ENCODE measurements at regions not wholly inside any gene's neighbourhood (a gene's known extent, or its start where the extent isn't known, plus 50 kb on each side); places are given as distances from the start of the nearest gene placed in this dataset.

DNA sequence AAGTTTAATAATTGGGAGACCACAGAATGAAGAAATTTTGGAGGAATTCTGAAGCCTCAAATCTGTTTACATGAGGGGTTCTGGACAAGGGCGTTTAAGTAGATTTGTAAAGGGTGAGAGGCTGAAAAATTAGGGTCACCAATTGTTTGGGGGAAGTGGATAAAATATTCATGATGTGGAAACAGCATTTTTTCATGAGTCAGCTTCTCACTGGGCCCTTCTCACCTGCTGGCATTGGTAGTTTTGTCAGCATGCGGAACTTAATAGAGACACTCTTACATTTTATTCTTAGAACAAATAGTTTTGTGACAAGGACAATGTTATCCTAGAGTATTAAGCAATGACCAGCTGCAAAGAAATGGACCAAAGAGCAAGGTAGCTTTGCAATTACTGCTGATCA lies 634.4 kb downstream of the LRFN5 start:
- Histone ChIP-seq H3K4me2 (ENCODE audit: insufficient read depth, low read length) (no peak overlapping the region), H2AFZ (ENCODE audit: low read depth, low read length) (no peak overlapping the region), H3K79me2 (ENCODE audit: control insufficient read depth, insufficient read depth, low read length) (no peaks in the 10 kb centered on the region), H3K9me3 (replicated peaks; ENCODE audit: control insufficient read depth, insufficient read depth, low read length) (no peaks in the 10 kb centered on the region), H4K20me1 (replicated peaks; ENCODE audit: control insufficient read depth, extremely low read depth, insufficient read depth, low read length) (no peaks in the 10 kb centered on the region), H3K27me3 (ENCODE audit: control insufficient read depth in 2 of 2, insufficient read depth in 2 of 2, low read length in 2 of 2) (no peaks in the 10 kb centered on the region), H3K36me3 (ENCODE audit: control insufficient read depth in 2 of 2, extremely low read depth in 1 of 2, insufficient read depth in 2 of 2, low read length in 2 of 2) (no peaks in the 10 kb centered on the region), H3K27ac (ENCODE audit: insufficient read depth, low read depth, low read length) (no peak overlapping the region), H3K4me3 (replicated peaks in 1 of 3; ENCODE audit: insufficient read depth in 1 of 3, low read depth in 1 of 3, low read length in 3 of 3) (no peak overlapping the region), H3K9me1 (replicated peaks; ENCODE audit: control insufficient read depth, extremely low read depth, insufficient read depth, low read length) (no peaks in the 10 kb centered on the region), H3K9ac (replicated peaks; ENCODE audit: extremely low read depth, insufficient read depth, low read length) (no peak overlapping the region), H3K4me1 (ENCODE audit: control insufficient read depth, extremely low read depth, insufficient read depth, low read length) (no peaks in the 10 kb centered on the region)
- no peak for TF ChIP-seq EZH2 (IDR thresholded peaks at IDR 0.05; ENCODE audit: borderline replicate concordance, low read depth, low read length, severe bottlenecking)
- no peak for TF ChIP-seq FOS (IDR thresholded peaks at IDR 0.05; ENCODE audit: borderline replicate concordance, insufficient read depth, low read length)
- TF ChIP-seq POLR2A (IDR thresholded peaks at IDR 0.05; ENCODE audit: low read depth, low read length), result no peak
- TF ChIP-seq, protein P1, sequence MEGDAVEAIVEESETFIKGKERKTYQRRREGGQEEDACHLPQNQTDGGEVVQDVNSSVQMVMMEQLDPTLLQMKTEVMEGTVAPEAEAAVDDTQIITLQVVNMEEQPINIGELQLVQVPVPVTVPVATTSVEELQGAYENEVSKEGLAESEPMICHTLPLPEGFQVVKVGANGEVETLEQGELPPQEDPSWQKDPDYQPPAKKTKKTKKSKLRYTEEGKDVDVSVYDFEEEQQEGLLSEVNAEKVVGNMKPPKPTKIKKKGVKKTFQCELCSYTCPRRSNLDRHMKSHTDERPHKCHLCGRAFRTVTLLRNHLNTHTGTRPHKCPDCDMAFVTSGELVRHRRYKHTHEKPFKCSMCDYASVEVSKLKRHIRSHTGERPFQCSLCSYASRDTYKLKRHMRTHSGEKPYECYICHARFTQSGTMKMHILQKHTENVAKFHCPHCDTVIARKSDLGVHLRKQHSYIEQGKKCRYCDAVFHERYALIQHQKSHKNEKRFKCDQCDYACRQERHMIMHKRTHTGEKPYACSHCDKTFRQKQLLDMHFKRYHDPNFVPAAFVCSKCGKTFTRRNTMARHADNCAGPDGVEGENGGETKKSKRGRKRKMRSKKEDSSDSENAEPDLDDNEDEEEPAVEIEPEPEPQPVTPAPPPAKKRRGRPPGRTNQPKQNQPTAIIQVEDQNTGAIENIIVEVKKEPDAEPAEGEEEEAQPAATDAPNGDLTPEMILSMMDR (IDR thresholded peaks at IDR 0.05; ENCODE audit: extremely low read depth in 1 of 2, insufficient read depth in 1 of 2, low read depth in 1 of 2, low read length in 2 of 2), result no peak
- TF ChIP-seq JUN (IDR thresholded peaks at IDR 0.05; ENCODE audit: borderline replicate concordance, insufficient read depth, insufficient read length, low read depth), result no peak
- TF ChIP-seq POLR2AphosphoS5 (IDR thresholded peaks at IDR 0.05; ENCODE audit: insufficient read depth, low read depth, low read length), result no peak
- TF ChIP-seq GATA2 (IDR thresholded peaks at IDR 0.05; ENCODE audit: insufficient read depth, insufficient read length, low read depth, low read length), result no peak
- no peak for TF ChIP-seq MYC (IDR thresholded peaks at IDR 0.05; ENCODE audit: low read depth, low read length)
- TF ChIP-seq, protein P2, sequence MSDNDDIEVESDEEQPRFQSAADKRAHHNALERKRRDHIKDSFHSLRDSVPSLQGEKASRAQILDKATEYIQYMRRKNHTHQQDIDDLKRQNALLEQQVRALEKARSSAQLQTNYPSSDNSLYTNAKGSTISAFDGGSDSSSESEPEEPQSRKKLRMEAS (IDR thresholded peaks at IDR 0.05; ENCODE audit: insufficient read depth, insufficient read length), result no peak
- intact Hi-C loops (cut with micrococcal nuclease), result no loop called here
- ChIA-PET POLR2A (no interaction called here), CTCF (no interaction called here)
- FAIRE-seq, result no peak
- no TSS peak for BruUV-seq (replicated peaks)
- DNase-seq (ENCODE audit: low read depth, low spot score), result no peak
- dilution Hi-C loops (cut with MboI; ENCODE audit: extremely low pct_ligation_motif_present, low sequenced_read_pairs), result no loop called here

All from endothelial cell of umbilical vein (primary cell).